ENCODE measurements at regions not wholly inside any gene's neighbourhood (a gene's known extent, or its start where the extent isn't known, plus 50 kb on each side); places are given as distances from the start of the nearest gene placed in this dataset.

GRCh38 chrX:20442597-20442996 is 175.9 kb upstream of the RPS6KA3 start:
- peak; percentile 19 for DNase-seq (ENCODE audit: low read depth)
- Histone ChIP-seq H3K27me3 (ENCODE audit: control insufficient read depth, insufficient read depth, low read length) (no peaks in the 10 kb centered on the region), H3K36me3 (ENCODE audit: control insufficient read depth, insufficient read depth, low read length) (no peaks in the 10 kb centered on the region), H3K4me3 (ENCODE audit: low read depth, low read length) (no peak overlapping the region)
- TF ChIP-seq CTCF (IDR thresholded peaks at IDR 0.05; ENCODE audit: insufficient read depth, low read length, poor library complexity, severe bottlenecking) = peak; percentile 62

- TF ChIP-seq CTCF (IDR thresholded peaks at IDR 0.05; ENCODE audit: insufficient read depth, low read length, poor library complexity, severe bottlenecking) = no peak
- DNase-seq (ENCODE audit: low read depth) = no peak
- Histone ChIP-seq H3K4me3 (ENCODE audit: low read depth, low read length) (no peak overlapping the region), H3K27me3 (ENCODE audit: control insufficient read depth, insufficient read depth, low read length) (no peaks in the 10 kb centered on the region), H3K36me3 (ENCODE audit: control insufficient read depth, insufficient read depth, low read length) (no peaks in the 10 kb centered on the region)
These were observed 174.4 kb upstream of the RPS6KA3 start for GRCh38 chrX:20441123-20441522.

GRCh38 chrX:20438871-20439526 is 172.3 kb upstream of the RPS6KA3 start:
- no peaks in the 10 kb centered on the region for H3K36me3 ChIP-seq (ENCODE audit: control insufficient read depth, insufficient read depth, low read length)
- H3K27me3 ChIP-seq (ENCODE audit: control insufficient read depth, insufficient read depth, low read length) = no peaks in the 10 kb centered on the region
- no peak for TF ChIP-seq CTCF (IDR thresholded peaks at IDR 0.05; ENCODE audit: insufficient read depth, low read length, poor library complexity, severe bottlenecking)
- DNase-seq (ENCODE audit: low read depth) = no peak
- no peak overlapping the region for H3K4me3 ChIP-seq (ENCODE audit: low read depth, low read length)

- Histone ChIP-seq H3K36me3 (ENCODE audit: control insufficient read depth, insufficient read depth, low read length) (no peaks in the 10 kb centered on the region), H3K4me3 (ENCODE audit: low read depth, low read length) (no peak overlapping the region)
These were observed 171.0 kb upstream of the RPS6KA3 start for GRCh38 chrX:20437683-20438082.

GRCh38 chrX:20435913-20436312 is 169.2 kb upstream of the RPS6KA3 start:
- Histone ChIP-seq H3K27me3 (ENCODE audit: control insufficient read depth, insufficient read depth, low read length) (no peaks in the 10 kb centered on the region), H3K4me3 (ENCODE audit: low read depth, low read length) (no peak overlapping the region), H3K36me3 (ENCODE audit: control insufficient read depth, insufficient read depth, low read length) (no peaks in the 10 kb centered on the region)
- no peak for TF ChIP-seq CTCF (IDR thresholded peaks at IDR 0.05; ENCODE audit: insufficient read depth, low read length, poor library complexity, severe bottlenecking)
- DNase-seq (ENCODE audit: low read depth) = no peak

More at GRCh38 chrX:20437683-20438082, 171.0 kb upstream of the RPS6KA3 start:
- H3K27me3 ChIP-seq (ENCODE audit: control insufficient read depth, insufficient read depth, low read length) = no peaks in the 10 kb centered on the region
- DNase-seq (ENCODE audit: low read depth) = no peak
- no peak for TF ChIP-seq CTCF (IDR thresholded peaks at IDR 0.05; ENCODE audit: insufficient read depth, low read length, poor library complexity, severe bottlenecking)

- Histone ChIP-seq H3K36me3 (ENCODE audit: control insufficient read depth, insufficient read depth, low read length) (no peaks in the 10 kb centered on the region), H3K27me3 (ENCODE audit: control insufficient read depth, insufficient read depth, low read length) (no peaks in the 10 kb centered on the region), H3K4me3 (ENCODE audit: low read depth, low read length) (no peak overlapping the region)
- no peak for TF ChIP-seq CTCF (IDR thresholded peaks at IDR 0.05; ENCODE audit: insufficient read depth, low read length, poor library complexity, severe bottlenecking)
- no peak for DNase-seq (ENCODE audit: low read depth)
These were observed 168.3 kb upstream of the RPS6KA3 start for GRCh38 chrX:20434986-20435385.

Measured in kidney epithelial cell (primary cell).